NCI-H1048 (cell line): ENCODE measurements at regions not wholly inside any gene's neighbourhood (a gene's known extent, or its start where the extent isn't known, plus 50 kb on each side); places are given as distances from the start of the nearest gene placed in this dataset.

Source experiments
- DNase-seq: peaks from one replicate; lab custom pipeline; 2025; lab: John Stamatoyannopoulos, UW

- DNase-seq: no peak
Measured at GRCh38 chr15:57823325-57823882, 116.9 kb downstream of the POLR2M start.

GRCh38 chr15:57824186-57824585, 117.7 kb downstream of the POLR2M start:
- no peak for DNase-seq

GRCh38 chr15:57827021-57827420, 120.5 kb downstream of the POLR2M start:
- no peak for DNase-seq

GRCh38 chr15:57827971-57828370, 121.5 kb downstream of the POLR2M start:
- no peak for DNase-seq

GRCh38 chr15:57832183-57832582, 125.7 kb downstream of the POLR2M start:
- DNase-seq: no peak

GRCh38 chr15:57835119-57835518, 128.6 kb downstream of the POLR2M start:
- DNase-seq: no peak

GRCh38 chr15:57849317-57849716, 142.8 kb downstream of the POLR2M start:
- no peak for DNase-seq

GRCh38 chr15:57854531-57854930, 148.0 kb downstream of the POLR2M start:
- DNase-seq: no peak

GRCh38 chr15:57857871-57858270, 151.4 kb downstream of the POLR2M start:
- no peak for DNase-seq

GRCh38 chr15:57859130-57859685, 152.7 kb downstream of the POLR2M start:
- DNase-seq: no peak

- peak; percentile 27 for DNase-seq
Measured at GRCh38 chr15:57861034-57861638, 154.6 kb downstream of the POLR2M start.

GRCh38 chr15:57861815-57862586, 155.5 kb downstream of the POLR2M start:
- DNase-seq: no peak

GRCh38 chr15:57862761-57863160, 156.2 kb downstream of the POLR2M start:
- no peak for DNase-seq

GRCh38 chr15:57865294-57865693, 158.8 kb downstream of the POLR2M start:
- no peak for DNase-seq

GRCh38 chr15:57866149-57866736, 159.7 kb downstream of the POLR2M start:
- peak; percentile 9 for DNase-seq

- no peak for DNase-seq
Measured at GRCh38 chr15:57867970-57868798, 161.7 kb downstream of the POLR2M start.

GRCh38 chr15:57870667-57871066, 164.2 kb downstream of the POLR2M start:
- DNase-seq: no peak

GRCh38 chr15:57872281-57873030, 165.9 kb downstream of the POLR2M start:
- no peak for DNase-seq

GRCh38 chr15:57873564-57874209, 167.2 kb downstream of the POLR2M start:
- DNase-seq: no peak

- DNase-seq: no peak
Measured at GRCh38 chr15:57875347-57875746, 168.8 kb downstream of the POLR2M start.

- DNase-seq: no peak
Measured at GRCh38 chr15:57878573-57878972, 172.1 kb downstream of the POLR2M start.
